Testis (tissue), 2 donors: ENCODE measurements at regions not wholly inside any gene's neighbourhood (a gene's known extent, or its start where the extent isn't known, plus 50 kb on each side); places are given as distances from the start of the nearest gene placed in this dataset.

ENCODE experiments used
- CTCF ChIP-seq, 3 experiments: fragments of 450-650 bp in 2 of 3; fragments of 200-600 bp in 1 of 3; sonication (generic) in 1 of 3; IDR thresholded peaks; one replicate each; pipeline ENCODE4 v1.5.1; 2016 to 2019; ENCODE audit warnings: antibody characterized with exemption in 3 of 3, mild to moderate bottlenecking in 2 of 3, moderate library complexity in 1 of 3
- POLR2A ChIP-seq: fragments of 450-650 bp; IDR thresholded peaks from one replicate; pipeline ENCODE4 v1.6.1; 2017; ENCODE audit warnings: antibody characterized with exemption, mild to moderate bottlenecking, moderate library complexity

- TF ChIP-seq POLR2A = no peak
- TF ChIP-seq CTCF (IDR thresholded peaks at IDR 0.05) = no peak
These were observed 367.6 kb downstream of the MIAT start for GRCh38 chr22:27024982-27025381.
